Mesothelial cell of epicardium (in vitro differentiated cells): ENCODE measurements at regions not wholly inside any gene's neighbourhood (a gene's known extent, or its start where the extent isn't known, plus 50 kb on each side); places are given as distances from the start of the nearest gene placed in this dataset.

Experiments
- DNase-seq, 2 experiments: peaks; one replicate each; pipeline ENCODE4 v3.0.0; 2021; ENCODE audit warnings: low spot score in 2 of 2; ENCODE audit not compliant: unreplicated experiment in 2 of 2
- H3K27ac Mint-ChIP-seq: 2 replicates; pipeline ENCODE4 v1.8.0; 2021; ENCODE audit warnings: mixed read lengths
- H3K27me3 Mint-ChIP-seq: 2 replicates; pipeline ENCODE4 v1.8.0; 2021; ENCODE audit warnings: low read depth, mixed read lengths
- H3K36me3 Mint-ChIP-seq: 2 replicates; pipeline ENCODE4 v1.8.0; 2021; ENCODE audit warnings: mixed read lengths
- H3K4me1 Mint-ChIP-seq: 2 replicates; pipeline ENCODE4 v1.8.0; 2021; ENCODE audit warnings: mixed read lengths
- H3K4me3 Mint-ChIP-seq: 2 replicates; pipeline ENCODE4 v1.8.0; 2021; ENCODE audit warnings: mild to moderate bottlenecking, moderate library complexity, mixed read lengths
- H3K9me3 Mint-ChIP-seq: 2 replicates; pipeline ENCODE4 v1.8.0; 2021; ENCODE audit warnings: mixed read lengths
- TF ChIP-seq, protein P1 (sequence below): fragments of 200-600 bp; sonication (generic); IDR thresholded peaks from one replicate; pipeline ENCODE4 v1.5.0; 2021; ENCODE audit warnings: antibody characterized with exemption; ENCODE audit not compliant: unreplicated experiment

DNA sequence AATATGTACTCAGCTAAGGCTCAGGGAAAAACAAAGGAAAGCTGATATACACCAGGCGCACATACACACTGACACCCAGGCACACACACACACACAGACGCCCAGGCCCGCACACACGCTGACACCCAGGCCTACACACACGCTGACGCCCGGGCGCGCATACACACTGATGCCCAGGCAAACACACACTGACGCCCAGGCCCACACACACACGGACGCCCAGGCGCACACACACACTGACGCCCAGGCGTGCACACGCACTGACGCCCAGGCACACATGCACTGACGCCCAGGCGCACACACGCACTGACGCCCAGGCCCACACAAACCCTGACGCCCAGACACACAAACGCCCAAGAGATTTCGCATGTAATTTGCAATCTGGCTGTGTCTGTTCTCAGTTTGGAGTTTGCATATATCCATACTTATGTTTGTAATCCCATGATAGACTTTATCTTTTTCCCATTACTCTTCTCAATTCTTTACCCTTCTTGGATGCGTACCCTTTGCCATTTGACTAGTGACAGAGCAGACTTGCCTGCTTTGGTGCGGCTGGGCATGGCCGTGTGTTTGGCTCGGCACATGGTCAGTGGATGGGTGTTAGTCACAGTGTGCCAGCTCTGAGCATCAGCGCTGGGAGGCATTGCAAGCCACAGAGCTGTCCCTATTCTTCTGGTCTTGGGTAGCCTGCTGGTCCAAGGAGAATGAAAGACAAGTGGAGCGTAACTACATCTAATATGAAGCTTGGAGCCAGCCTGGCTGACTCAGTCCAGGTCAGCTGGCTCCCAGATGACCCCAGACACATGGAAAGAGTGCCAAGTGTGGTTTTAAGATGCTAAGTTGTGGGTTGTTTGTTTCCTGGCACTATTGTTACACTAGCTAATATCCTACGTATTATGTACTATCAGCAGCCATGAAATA, 632.4 kb upstream of the ZFP42 start:
- Mint-ChIP-seq H3K4me3 (no peak overlapping the region), H3K4me1 (peaks cover 2% of the 10 kb centered on the region), H3K9me3 (no peaks in the 10 kb centered on the region), H3K36me3 (no peaks in the 10 kb centered on the region), H3K27ac (no peak overlapping the region), H3K27me3 (no peaks in the 10 kb centered on the region)
- TF ChIP-seq, protein P1, sequence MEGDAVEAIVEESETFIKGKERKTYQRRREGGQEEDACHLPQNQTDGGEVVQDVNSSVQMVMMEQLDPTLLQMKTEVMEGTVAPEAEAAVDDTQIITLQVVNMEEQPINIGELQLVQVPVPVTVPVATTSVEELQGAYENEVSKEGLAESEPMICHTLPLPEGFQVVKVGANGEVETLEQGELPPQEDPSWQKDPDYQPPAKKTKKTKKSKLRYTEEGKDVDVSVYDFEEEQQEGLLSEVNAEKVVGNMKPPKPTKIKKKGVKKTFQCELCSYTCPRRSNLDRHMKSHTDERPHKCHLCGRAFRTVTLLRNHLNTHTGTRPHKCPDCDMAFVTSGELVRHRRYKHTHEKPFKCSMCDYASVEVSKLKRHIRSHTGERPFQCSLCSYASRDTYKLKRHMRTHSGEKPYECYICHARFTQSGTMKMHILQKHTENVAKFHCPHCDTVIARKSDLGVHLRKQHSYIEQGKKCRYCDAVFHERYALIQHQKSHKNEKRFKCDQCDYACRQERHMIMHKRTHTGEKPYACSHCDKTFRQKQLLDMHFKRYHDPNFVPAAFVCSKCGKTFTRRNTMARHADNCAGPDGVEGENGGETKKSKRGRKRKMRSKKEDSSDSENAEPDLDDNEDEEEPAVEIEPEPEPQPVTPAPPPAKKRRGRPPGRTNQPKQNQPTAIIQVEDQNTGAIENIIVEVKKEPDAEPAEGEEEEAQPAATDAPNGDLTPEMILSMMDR = no peak
- DNase-seq = no peak

DNA sequence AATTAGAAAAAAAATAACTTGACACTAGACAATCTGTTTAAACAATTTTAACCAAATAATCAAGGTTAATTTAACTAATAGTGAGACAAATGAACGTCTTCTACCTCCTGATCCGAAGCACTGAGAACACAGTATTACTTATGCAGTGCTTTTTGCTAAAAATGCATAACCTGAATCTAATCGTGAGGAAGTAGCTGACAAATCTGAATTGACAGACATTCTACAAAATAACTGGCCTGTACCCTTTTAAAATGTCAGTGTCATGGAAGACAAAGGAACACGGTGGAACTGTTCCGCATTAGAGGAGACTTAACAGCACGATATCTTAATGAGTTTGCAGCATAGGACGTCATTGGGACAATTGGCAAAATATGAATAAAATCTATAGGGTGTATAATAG, 631.2 kb upstream of the ZFP42 start:
- Mint-ChIP-seq H3K4me1 (peaks cover 2% of the 10 kb centered on the region), H3K27me3 (no peaks in the 10 kb centered on the region), H3K36me3 (no peaks in the 10 kb centered on the region), H3K27ac (no peak overlapping the region), H3K9me3 (no peaks in the 10 kb centered on the region), H3K4me3 (no peak overlapping the region)
- no peak for DNase-seq
- TF ChIP-seq, protein P1 = no peak

DNA sequence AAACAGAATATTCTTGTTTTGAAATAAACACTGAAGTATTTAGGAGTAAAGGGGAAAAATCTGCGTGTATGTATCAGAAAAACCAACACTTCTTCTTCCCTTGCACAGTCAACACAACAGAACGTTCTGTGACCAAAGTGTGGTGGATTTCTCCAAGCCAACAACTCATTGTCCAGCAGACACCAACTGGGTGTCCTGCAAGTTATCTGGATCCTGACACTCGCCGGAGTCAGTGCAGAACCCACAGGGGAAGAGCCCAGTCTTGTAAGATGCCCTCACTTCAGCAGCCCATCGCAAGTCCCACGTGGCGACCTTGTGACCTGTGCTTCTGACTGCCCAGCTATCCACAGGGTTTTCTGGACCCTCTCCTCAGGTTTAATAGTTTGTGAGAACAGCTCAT, 630.7 kb upstream of the ZFP42 start:
- no peaks in the 10 kb centered on the region for H3K36me3 Mint-ChIP-seq
- H3K9me3 Mint-ChIP-seq = no peaks in the 10 kb centered on the region

DNA sequence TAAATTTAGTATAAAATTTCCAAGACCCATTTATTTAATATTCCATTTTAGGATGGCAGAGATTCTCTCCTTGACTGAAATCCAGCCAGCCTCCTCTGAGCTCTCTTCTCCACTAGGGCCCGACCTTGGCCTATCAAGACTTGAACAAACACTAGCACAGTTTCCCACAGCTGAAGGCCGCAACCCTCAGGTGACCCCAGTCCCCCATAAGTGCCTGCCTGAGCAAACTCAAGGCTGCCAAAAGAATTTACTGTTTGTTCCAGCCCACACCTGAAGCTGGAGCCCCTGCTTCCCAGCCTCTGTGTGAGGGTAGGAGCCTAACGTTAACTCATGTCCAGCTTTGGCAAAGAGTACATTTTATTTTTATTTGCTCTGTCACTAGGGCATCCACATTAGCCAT, 629.0 kb upstream of the ZFP42 start:
- no peaks in the 10 kb centered on the region for H3K9me3 Mint-ChIP-seq
- H3K4me3 Mint-ChIP-seq = no peak overlapping the region
- H3K27ac Mint-ChIP-seq = no peak overlapping the region
- no peaks in the 10 kb centered on the region for H3K36me3 Mint-ChIP-seq
- no peaks in the 10 kb centered on the region for H3K27me3 Mint-ChIP-seq
- no peaks in the 10 kb centered on the region for H3K4me1 Mint-ChIP-seq
- DNase-seq = no peak
- TF ChIP-seq, protein P1 = no peak

More for the DNA sequence above, 630.7 kb upstream of the ZFP42 start:
- Mint-ChIP-seq H3K4me1 (peaks cover 2% of the 10 kb centered on the region), H3K4me3 (no peak overlapping the region), H3K27ac (no peak overlapping the region), H3K27me3 (no peaks in the 10 kb centered on the region)
- DNase-seq = no peak
- TF ChIP-seq, protein P1 = no peak

DNA sequence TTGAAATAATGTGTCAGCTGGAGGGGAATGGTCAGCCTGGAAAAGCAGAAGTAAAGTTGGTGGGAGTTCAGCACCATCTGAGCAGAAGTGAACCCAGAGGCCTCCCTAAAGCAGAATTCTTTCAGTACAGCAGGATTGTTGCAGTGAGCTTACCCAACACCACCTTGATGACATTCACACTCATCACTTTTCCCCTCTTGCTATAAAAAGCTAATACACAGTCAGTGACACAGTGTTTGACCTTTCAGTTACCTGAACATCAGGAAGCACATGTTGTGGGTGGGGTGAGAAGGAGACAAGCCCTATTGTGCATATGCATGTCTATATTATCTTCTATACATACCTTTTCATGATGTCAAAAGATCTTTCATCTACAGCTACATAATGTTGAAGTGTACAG, 624.7 kb upstream of the ZFP42 start:
- H3K27ac Mint-ChIP-seq = no peak overlapping the region
- no peaks in the 10 kb centered on the region for H3K4me1 Mint-ChIP-seq
- peaks cover 4% of the 10 kb centered on the region for H3K9me3 Mint-ChIP-seq
- H3K4me3 Mint-ChIP-seq = no peak overlapping the region
- H3K27me3 Mint-ChIP-seq = no peaks in the 10 kb centered on the region
- TF ChIP-seq, protein P1 = no peak
- no peak for DNase-seq
- no peaks in the 10 kb centered on the region for H3K36me3 Mint-ChIP-seq
